Ovary (tissue), 3 donors: ENCODE measurements at regions not wholly inside any gene's neighbourhood (a gene's known extent, or its start where the extent isn't known, plus 50 kb on each side); places are given as distances from the start of the nearest gene placed in this dataset.

ENCODE experiments used
- EP300 ChIP-seq: sonication (generic); formaldehyde crosslinking; IDR thresholded peaks from one replicate; pipeline ENCODE4 v1.6.1; 2017; ENCODE audit warnings: antibody characterized with exemption
- POLR2A ChIP-seq: fragments of 450-650 bp; IDR thresholded peaks from one replicate; pipeline ENCODE4 v1.6.1; 2017; ENCODE audit warnings: antibody characterized with exemption, mild to moderate bottlenecking, moderate library complexity
- TF ChIP-seq, protein P1 (sequence below), 3 donors: fragments of 450-650 bp in 2 of 3; fragments of 200-600 bp in 1 of 3; IDR thresholded peaks; one replicate each; pipeline versions ENCODE4 v1.5.1 to v1.8.0; 2016 to 2022; ENCODE audit warnings: antibody characterized with exemption in 3 of 3, mild to moderate bottlenecking in 1 of 3
- donor health status: DM: no; HTN: no; CAD: no.

DNA sequence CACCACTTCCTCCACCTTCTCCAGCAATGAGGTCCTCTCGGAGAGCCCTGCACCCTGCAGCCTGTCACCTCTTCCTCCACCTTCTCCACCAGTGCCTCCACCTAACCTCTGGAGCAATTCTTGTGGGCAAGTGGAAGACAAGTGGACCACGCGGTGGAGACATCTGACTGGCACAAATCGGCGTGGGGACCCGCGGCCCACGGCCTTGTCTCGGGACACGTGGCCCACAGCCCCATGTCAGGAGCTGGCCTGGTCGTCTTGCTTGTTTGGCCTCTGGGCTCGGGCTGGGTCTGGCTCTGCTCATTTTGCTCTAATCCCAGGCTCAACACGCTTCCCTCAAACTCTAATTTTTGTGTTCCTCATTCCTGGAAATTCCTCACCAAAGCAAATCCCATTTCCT is 393.1 kb upstream of the IRX1 start:
- TF ChIP-seq, protein P1, sequence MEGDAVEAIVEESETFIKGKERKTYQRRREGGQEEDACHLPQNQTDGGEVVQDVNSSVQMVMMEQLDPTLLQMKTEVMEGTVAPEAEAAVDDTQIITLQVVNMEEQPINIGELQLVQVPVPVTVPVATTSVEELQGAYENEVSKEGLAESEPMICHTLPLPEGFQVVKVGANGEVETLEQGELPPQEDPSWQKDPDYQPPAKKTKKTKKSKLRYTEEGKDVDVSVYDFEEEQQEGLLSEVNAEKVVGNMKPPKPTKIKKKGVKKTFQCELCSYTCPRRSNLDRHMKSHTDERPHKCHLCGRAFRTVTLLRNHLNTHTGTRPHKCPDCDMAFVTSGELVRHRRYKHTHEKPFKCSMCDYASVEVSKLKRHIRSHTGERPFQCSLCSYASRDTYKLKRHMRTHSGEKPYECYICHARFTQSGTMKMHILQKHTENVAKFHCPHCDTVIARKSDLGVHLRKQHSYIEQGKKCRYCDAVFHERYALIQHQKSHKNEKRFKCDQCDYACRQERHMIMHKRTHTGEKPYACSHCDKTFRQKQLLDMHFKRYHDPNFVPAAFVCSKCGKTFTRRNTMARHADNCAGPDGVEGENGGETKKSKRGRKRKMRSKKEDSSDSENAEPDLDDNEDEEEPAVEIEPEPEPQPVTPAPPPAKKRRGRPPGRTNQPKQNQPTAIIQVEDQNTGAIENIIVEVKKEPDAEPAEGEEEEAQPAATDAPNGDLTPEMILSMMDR (IDR thresholded peaks at IDR 0.05) = no peak
- TF ChIP-seq EP300 (no peak), POLR2A (no peak)
